NCI-H1092 treated with DMSO at 0.1 percent for 48 hours (cell line): ENCODE measurements at regions not wholly inside any gene's neighbourhood (a gene's known extent, or its start where the extent isn't known, plus 50 kb on each side); places are given as distances from the start of the nearest gene placed in this dataset.
"Not testable (repeated sequence)": the region's sequence is repeated elsewhere in the genome, so short reads cannot be mapped to it uniquely, and the experiment has no call there.

Experiments
- DNase-seq: peaks from one replicate; lab custom pipeline; 2025; lab: John Stamatoyannopoulos, UW

- DNase-seq = no peak
Observed at GRCh38 chr6:6091608-6092002, 84.9 kb upstream of the NRN1 start.

GRCh38 chr6:6090861-6091607 lies 84.3 kb upstream of the NRN1 start:
- no peak for DNase-seq

GRCh38 chr6:6085928-6086668 lies 79.4 kb upstream of the NRN1 start:
- no peak for DNase-seq

- no peak for DNase-seq
Observed at GRCh38 chr6:6080975-6081374, 74.2 kb upstream of the NRN1 start.

GRCh38 chr6:6074190-6074589 lies 67.5 kb upstream of the NRN1 start:
- DNase-seq = no peak

DNA sequence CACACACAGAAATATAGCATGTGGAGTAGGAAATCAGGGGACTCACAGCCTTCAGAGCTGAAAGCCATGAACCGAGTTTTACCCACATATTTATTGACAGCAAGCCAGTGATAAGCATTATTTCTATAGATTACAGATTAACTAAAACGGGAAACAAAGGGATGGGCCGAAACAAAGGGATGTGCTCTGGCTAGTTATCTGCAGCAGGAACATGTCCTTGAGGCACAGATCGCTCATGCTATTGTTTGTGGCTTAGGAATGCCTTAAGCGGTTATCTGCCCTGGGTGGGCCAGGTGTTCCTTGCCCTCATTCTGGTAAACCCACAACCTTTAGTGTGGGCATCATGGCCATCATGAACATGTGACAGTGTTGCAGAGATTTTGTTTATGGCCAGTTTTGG lies 61.4 kb upstream of the NRN1 start:
- not testable (repeated sequence) for DNase-seq

- DNase-seq = no peak
Observed at GRCh38 chr6:6058054-6058444, 51.3 kb upstream of the NRN1 start.

- peak; percentile 13 for DNase-seq
Observed at GRCh38 chr6:6057442-6058053, 50.8 kb upstream of the NRN1 start.
